WTC11 (cell line): ENCODE measurements at regions not wholly inside any gene's neighbourhood (a gene's known extent, or its start where the extent isn't known, plus 50 kb on each side); places are given as distances from the start of the nearest gene placed in this dataset.

Experiments
- CBFB ChIP-seq: sonication (generic); formaldehyde crosslinking; IDR thresholded peaks from 2 replicates; pipeline ENCODE4 v1.8.1; 2022; ENCODE audit warnings: mild to moderate bottlenecking, low read depth, missing genetic modification reagents
- CREM ChIP-seq: sonication (generic); formaldehyde crosslinking; IDR thresholded peaks from 2 replicates; pipeline ENCODE4 v1.8.1; 2022; ENCODE audit warnings: mild to moderate bottlenecking, missing genetic modification reagents, moderate library complexity
- FOXJ3 ChIP-seq: sonication (generic); formaldehyde crosslinking; IDR thresholded peaks from 2 replicates; pipeline ENCODE4 v1.9.0; 2021; ENCODE audit warnings: missing genetic modification reagents, mild to moderate bottlenecking, borderline replicate concordance
- GRHL2 ChIP-seq: fragments of 250-450 bp; sonication (Bioruptor Pico); IDR thresholded peaks from 2 replicates; pipeline ENCODE4 v1.8.0; 2022; ENCODE audit warnings: mild to moderate bottlenecking, moderate library complexity; ENCODE audit not compliant: insufficient replicate concordance, severe bottlenecking
- NR2C2 ChIP-seq: sonication (generic); formaldehyde crosslinking; IDR thresholded peaks from 2 replicates; pipeline ENCODE4 v1.8.0; 2022; ENCODE audit warnings: mild to moderate bottlenecking, missing genetic modification reagents
- TF ChIP-seq, protein P1 (sequence below): sonication (generic); formaldehyde crosslinking; IDR thresholded peaks from 2 replicates; pipeline ENCODE4 v1.8.1; 2023; ENCODE audit warnings: mild to moderate bottlenecking, missing genetic modification reagents
- TF ChIP-seq, protein P2 (sequence below): fragments of 200-600 bp; IDR thresholded peaks from 2 replicates; pipeline ENCODE4 v1.8.0; 2022; ENCODE audit warnings: antibody characterized with exemption
- TF ChIP-seq, protein P3 (sequence below): sonication (generic); formaldehyde crosslinking; conservative IDR thresholded peaks from 2 replicates; pipeline ENCODE4 v1.8.1; 2022; ENCODE audit warnings: mild to moderate bottlenecking, missing genetic modification reagents
- TF ChIP-seq, protein P4 (sequence below): sonication (generic); formaldehyde crosslinking; IDR thresholded peaks from 2 replicates; pipeline ENCODE4 v1.8.1; 2023; ENCODE audit warnings: mild to moderate bottlenecking, missing genetic modification reagents, moderate library complexity
- TF ChIP-seq, protein P5 (sequence below): sonication (generic); formaldehyde crosslinking; IDR thresholded peaks from 2 replicates; pipeline ENCODE4 v1.8.0; 2022; ENCODE audit warnings: mild to moderate bottlenecking, missing genetic modification reagents

DNA sequence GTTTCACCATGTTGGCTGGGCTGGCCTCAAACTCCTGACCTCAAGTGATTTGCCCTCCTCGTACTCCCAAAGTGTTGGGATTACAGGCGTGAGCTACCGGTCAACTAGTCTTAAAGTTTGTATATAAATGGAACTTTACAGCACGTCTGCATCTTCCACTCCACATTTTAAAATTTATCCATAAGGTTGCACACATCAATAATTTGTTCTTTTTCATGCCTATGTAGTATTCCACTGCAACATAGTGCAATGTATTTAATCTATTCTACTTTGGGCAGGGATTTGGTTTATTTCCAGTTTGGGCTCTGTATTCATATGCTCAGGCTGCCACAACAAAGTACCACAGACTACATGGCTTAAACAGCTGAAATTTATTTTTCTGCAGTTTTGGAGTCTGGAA lies 90.0 kb downstream of the NPTX2 start:
- TF ChIP-seq, protein P1, sequence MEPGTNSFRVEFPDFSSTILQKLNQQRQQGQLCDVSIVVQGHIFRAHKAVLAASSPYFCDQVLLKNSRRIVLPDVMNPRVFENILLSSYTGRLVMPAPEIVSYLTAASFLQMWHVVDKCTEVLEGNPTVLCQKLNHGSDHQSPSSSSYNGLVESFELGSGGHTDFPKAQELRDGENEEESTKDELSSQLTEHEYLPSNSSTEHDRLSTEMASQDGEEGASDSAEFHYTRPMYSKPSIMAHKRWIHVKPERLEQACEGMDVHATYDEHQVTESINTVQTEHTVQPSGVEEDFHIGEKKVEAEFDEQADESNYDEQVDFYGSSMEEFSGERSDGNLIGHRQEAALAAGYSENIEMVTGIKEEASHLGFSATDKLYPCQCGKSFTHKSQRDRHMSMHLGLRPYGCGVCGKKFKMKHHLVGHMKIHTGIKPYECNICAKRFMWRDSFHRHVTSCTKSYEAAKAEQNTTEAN, result no peak
- TF ChIP-seq, protein P2, sequence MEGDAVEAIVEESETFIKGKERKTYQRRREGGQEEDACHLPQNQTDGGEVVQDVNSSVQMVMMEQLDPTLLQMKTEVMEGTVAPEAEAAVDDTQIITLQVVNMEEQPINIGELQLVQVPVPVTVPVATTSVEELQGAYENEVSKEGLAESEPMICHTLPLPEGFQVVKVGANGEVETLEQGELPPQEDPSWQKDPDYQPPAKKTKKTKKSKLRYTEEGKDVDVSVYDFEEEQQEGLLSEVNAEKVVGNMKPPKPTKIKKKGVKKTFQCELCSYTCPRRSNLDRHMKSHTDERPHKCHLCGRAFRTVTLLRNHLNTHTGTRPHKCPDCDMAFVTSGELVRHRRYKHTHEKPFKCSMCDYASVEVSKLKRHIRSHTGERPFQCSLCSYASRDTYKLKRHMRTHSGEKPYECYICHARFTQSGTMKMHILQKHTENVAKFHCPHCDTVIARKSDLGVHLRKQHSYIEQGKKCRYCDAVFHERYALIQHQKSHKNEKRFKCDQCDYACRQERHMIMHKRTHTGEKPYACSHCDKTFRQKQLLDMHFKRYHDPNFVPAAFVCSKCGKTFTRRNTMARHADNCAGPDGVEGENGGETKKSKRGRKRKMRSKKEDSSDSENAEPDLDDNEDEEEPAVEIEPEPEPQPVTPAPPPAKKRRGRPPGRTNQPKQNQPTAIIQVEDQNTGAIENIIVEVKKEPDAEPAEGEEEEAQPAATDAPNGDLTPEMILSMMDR, result no peak
- TF ChIP-seq, protein P3, sequence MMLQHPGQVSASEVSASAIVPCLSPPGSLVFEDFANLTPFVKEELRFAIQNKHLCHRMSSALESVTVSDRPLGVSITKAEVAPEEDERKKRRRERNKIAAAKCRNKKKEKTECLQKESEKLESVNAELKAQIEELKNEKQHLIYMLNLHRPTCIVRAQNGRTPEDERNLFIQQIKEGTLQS (CRISPR knock-in tag), result no peak
- TF ChIP-seq, protein P4, sequence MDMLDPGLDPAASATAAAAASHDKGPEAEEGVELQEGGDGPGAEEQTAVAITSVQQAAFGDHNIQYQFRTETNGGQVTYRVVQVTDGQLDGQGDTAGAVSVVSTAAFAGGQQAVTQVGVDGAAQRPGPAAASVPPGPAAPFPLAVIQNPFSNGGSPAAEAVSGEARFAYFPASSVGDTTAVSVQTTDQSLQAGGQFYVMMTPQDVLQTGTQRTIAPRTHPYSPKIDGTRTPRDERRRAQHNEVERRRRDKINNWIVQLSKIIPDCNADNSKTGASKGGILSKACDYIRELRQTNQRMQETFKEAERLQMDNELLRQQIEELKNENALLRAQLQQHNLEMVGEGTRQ (CRISPR knock-in tag), result no peak
- TF ChIP-seq, protein P5, sequence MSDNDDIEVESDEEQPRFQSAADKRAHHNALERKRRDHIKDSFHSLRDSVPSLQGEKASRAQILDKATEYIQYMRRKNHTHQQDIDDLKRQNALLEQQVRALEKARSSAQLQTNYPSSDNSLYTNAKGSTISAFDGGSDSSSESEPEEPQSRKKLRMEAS (CRISPR knock-in tag), result no peak
- TF ChIP-seq CBFB, result no peak
- TF ChIP-seq FOXJ3, result no peak
- no peak for TF ChIP-seq NR2C2 (CRISPR knock-in tag)
- no peak for TF ChIP-seq CREM
- TF ChIP-seq GRHL2 (CRISPR knock-in tag), result no peak
